Caco-2 (cell line): ENCODE measurements at regions not wholly inside any gene's neighbourhood (a gene's known extent, or its start where the extent isn't known, plus 50 kb on each side); places are given as distances from the start of the nearest gene placed in this dataset.
A peak's percentile ranks its signal among the peaks of the same experiment; 100 is the strongest.

Experiments
- BruUV-seq: library from RNA; stranded (reverse); fragments of 400-500 nt; replicated peaks from 2 replicates; lab custom pipeline; 2021; lab: Mats Ljungman, UMichigan
- CTCF ChIA-PET: fragments of 300-600 bp; sonication (Branson Sonifier 250); formaldehyde crosslinking; loops from one replicate; lab custom pipeline; 2022; ENCODE audit warnings: antibody characterized with exemption; lab: Charles Lee
- POLR2A ChIA-PET: fragments of 300-600 bp; sonication (Branson Sonifier 250); formaldehyde crosslinking; loops from one replicate; lab custom pipeline; 2022; ENCODE audit warnings: antibody characterized with exemption; lab: Charles Lee
- DNase-seq, 2 experiments: peaks; one replicate each; pipeline versions ENCODE4 v3.0.0 to v3.0.0-alpha.2; 2020 to 2022
- H3K27me3 ChIP-seq: replicated peaks from 2 replicates; pipeline ENCODE4 v1.6.0; 2011; ENCODE audit warnings: low read length; ENCODE audit not compliant: control insufficient read depth, insufficient read depth
- H3K36me3 ChIP-seq: 2 replicates; pipeline ENCODE4 v1.5.1; 2011; ENCODE audit warnings: low read length; ENCODE audit not compliant: control insufficient read depth, insufficient read depth
- H3K4me1 ChIP-seq: fragments of 250-450 bp; sonication (Bioruptor Pico); 2 replicates; pipeline ENCODE4 v1.5.1; 2020; ENCODE audit warnings: mild to moderate bottlenecking
- H3K4me3 ChIP-seq: 2 replicates; pipeline ENCODE4 v1.5.1; 2011; ENCODE audit warnings: low read depth, mild to moderate bottlenecking, control low read depth, low read length
- H3K9me3 ChIP-seq: fragments of 250-450 bp; sonication (Bioruptor Pico); 2 replicates; pipeline ENCODE4 v1.5.1; 2020; ENCODE audit warnings: mild to moderate bottlenecking, moderate library complexity
- H3K27ac Mint-ChIP-seq: one replicate; pipeline ENCODE4 v1.8.0; 2022; ENCODE audit warnings: mixed read lengths; ENCODE audit not compliant: unreplicated experiment
- H3K27me3 Mint-ChIP-seq: one replicate; pipeline ENCODE4 v1.8.0; 2022; ENCODE audit warnings: mixed read lengths; ENCODE audit not compliant: insufficient read depth, unreplicated experiment
- H3K36me3 Mint-ChIP-seq: one replicate; pipeline ENCODE4 v1.8.0; 2022; ENCODE audit warnings: mild to moderate bottlenecking, mixed read lengths; ENCODE audit not compliant: insufficient read depth, unreplicated experiment
- H3K4me1 Mint-ChIP-seq: one replicate; pipeline ENCODE4 v1.8.0; 2022; ENCODE audit warnings: low read depth, mixed read lengths; ENCODE audit not compliant: unreplicated experiment
- H3K4me3 Mint-ChIP-seq: one replicate; pipeline ENCODE4 v1.8.0; 2022; ENCODE audit warnings: mild to moderate bottlenecking, moderate library complexity, mixed read lengths; ENCODE audit not compliant: unreplicated experiment
- H3K9me3 Mint-ChIP-seq: one replicate; pipeline ENCODE4 v1.8.0; 2022; ENCODE audit warnings: mixed read lengths; ENCODE audit not compliant: unreplicated experiment
- intact Hi-C: fragments of 100-400 bp; cut with micrococcal nuclease; formaldehyde crosslinking; loops from one replicate; pipeline ENCODE4 v1.10.0; 2022; ENCODE audit not compliant: unreplicated experiment
- TF ChIP-seq, protein P1 (sequence below), 2 experiments: fragments of 200-600 bp in 1 of 2; IDR thresholded peaks; 1 replicate in 1 of 2; 2 replicates in 1 of 2; pipeline versions ENCODE4 v1.5.1 to v1.8.0; 2011 to 2022; ENCODE audit warnings: antibody characterized with exemption in 1 of 2, control low read depth in 1 of 2, inconsistent platforms in 1 of 2, low read depth in 1 of 2, low read length in 1 of 2, mild to moderate bottlenecking in 1 of 2, moderate library complexity in 1 of 2; ENCODE audit not compliant: insufficient read depth in 1 of 2, severe bottlenecking in 1 of 2, unreplicated experiment in 1 of 2

DNA sequence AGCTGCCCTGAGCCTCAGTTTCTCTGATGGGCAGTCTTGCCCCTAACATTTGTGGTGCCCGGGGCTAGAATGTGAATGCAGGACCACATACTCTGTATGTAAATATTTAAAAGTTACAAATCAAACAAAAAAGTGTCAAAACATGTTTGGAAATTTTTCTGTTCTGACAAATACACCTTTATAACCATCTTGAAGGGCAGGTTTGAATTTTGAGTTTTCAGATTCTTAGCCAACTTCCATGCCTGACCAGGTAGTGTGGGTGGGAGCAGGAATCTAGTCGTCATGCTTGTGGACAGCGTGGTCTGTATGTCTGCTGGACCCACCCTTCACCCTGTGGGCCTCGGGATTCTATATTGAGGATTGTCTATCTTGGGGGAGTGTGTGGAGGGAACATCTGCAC, 325.1 kb downstream of the SOX4 start:
- DNase-seq = no peak
- H3K4me1 Mint-ChIP-seq = peaks cover 13% of the 10 kb centered on the region
- H3K27me3 ChIP-seq = no peaks in the 10 kb centered on the region
- no peaks in the 10 kb centered on the region for H3K36me3 ChIP-seq
- H3K4me1 ChIP-seq = peaks cover 20% of the 10 kb centered on the region
- H3K4me3 ChIP-seq = no peak overlapping the region
- no peaks in the 10 kb centered on the region for H3K27me3 Mint-ChIP-seq
- H3K9me3 ChIP-seq = no peaks in the 10 kb centered on the region
- no TSS peak for BruUV-seq
- intact Hi-C loops = loop anchor here (1.0 to 5.0 kb wide), 2 partner anchors 33 to 91 kb away; no protein-coding TSS in a partner anchor
- CTCF ChIA-PET = no interaction called here
- peak overlapping the region; percentile 69 for H3K27ac Mint-ChIP-seq
- TF ChIP-seq, protein P1, sequence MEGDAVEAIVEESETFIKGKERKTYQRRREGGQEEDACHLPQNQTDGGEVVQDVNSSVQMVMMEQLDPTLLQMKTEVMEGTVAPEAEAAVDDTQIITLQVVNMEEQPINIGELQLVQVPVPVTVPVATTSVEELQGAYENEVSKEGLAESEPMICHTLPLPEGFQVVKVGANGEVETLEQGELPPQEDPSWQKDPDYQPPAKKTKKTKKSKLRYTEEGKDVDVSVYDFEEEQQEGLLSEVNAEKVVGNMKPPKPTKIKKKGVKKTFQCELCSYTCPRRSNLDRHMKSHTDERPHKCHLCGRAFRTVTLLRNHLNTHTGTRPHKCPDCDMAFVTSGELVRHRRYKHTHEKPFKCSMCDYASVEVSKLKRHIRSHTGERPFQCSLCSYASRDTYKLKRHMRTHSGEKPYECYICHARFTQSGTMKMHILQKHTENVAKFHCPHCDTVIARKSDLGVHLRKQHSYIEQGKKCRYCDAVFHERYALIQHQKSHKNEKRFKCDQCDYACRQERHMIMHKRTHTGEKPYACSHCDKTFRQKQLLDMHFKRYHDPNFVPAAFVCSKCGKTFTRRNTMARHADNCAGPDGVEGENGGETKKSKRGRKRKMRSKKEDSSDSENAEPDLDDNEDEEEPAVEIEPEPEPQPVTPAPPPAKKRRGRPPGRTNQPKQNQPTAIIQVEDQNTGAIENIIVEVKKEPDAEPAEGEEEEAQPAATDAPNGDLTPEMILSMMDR (IDR thresholded peaks at IDR 0.05; ENCODE audit: insufficient read depth in 1 of 2, low read depth in 1 of 2, low read length in 1 of 2, severe bottlenecking in 1 of 2, unreplicated experiment in 1 of 2) = no peak
- no peaks in the 10 kb centered on the region for H3K9me3 Mint-ChIP-seq
- POLR2A ChIA-PET = no interaction called here
- H3K4me3 Mint-ChIP-seq = no peak overlapping the region
- peaks cover 5% of the 10 kb centered on the region for H3K36me3 Mint-ChIP-seq

DNA sequence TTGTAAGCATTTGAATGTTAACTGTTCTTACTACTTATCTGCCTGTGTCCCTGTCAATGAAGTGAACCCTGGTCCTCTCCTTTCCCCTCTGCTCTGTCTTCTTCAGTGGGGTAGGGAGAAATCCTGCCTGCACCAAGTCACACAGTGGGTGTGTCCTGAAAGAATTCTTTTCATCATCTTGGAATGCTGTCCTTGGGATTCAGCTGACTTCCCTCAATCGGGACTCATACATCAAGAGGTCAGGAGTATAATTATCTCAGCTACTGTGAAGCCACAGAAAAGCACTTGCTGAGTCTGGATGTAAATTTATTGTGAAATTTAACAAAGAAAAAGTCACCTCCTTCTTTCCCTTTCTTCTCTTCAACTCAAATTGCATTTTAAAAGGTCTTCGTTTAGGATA, 328.5 kb downstream of the SOX4 start:
- TF ChIP-seq, protein P1 (IDR thresholded peaks at IDR 0.05; ENCODE audit: insufficient read depth in 1 of 2, low read depth in 1 of 2, low read length in 1 of 2, severe bottlenecking in 1 of 2, unreplicated experiment in 1 of 2) = no peak
- peaks cover 6% of the 10 kb centered on the region for H3K4me1 Mint-ChIP-seq
- intact Hi-C loops = no loop called here
- Histone ChIP-seq H3K36me3 (no peaks in the 10 kb centered on the region), H3K9me3 (no peaks in the 10 kb centered on the region), H3K4me1 (peaks cover 20% of the 10 kb centered on the region), H3K4me3 (no peak overlapping the region), H3K27me3 (no peaks in the 10 kb centered on the region)
- H3K27me3 Mint-ChIP-seq = no peaks in the 10 kb centered on the region
- peak; percentile 26 to 43 for DNase-seq
- CTCF ChIA-PET = no interaction called here
- H3K9me3 Mint-ChIP-seq = no peaks in the 10 kb centered on the region
- POLR2A ChIA-PET = no interaction called here
- peaks cover 5% of the 10 kb centered on the region for H3K36me3 Mint-ChIP-seq
- peak overlapping the region; percentile 81 for H3K27ac Mint-ChIP-seq
- no peak overlapping the region for H3K4me3 Mint-ChIP-seq
- BruUV-seq = no TSS peak

DNA sequence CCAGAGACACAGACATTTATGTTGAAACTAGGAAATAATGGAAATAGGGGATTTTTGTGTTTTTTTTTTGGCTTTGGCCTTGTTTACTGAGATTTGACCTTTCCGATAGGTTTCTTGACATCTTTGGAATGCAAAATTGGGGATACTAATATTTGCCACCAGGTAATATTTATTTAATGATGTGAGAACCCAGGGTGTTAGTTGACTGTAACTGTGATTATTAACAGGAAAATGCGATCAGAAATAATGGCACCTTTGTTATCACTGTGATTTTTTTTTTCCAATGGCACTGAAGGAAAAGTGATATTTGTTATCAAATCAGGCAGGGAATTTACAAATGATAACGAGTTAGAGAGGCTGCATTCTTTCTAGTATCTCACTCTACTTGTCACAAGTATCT, 330.5 kb downstream of the SOX4 start:
- TF ChIP-seq, protein P1 (IDR thresholded peaks at IDR 0.05; ENCODE audit: insufficient read depth in 1 of 2, low read depth in 1 of 2, low read length in 1 of 2, severe bottlenecking in 1 of 2, unreplicated experiment in 1 of 2) = no peak
- ChIA-PET CTCF (no interaction called here), POLR2A (no interaction called here)
- intact Hi-C loops = no loop called here
- no peaks in the 10 kb centered on the region for H3K36me3 Mint-ChIP-seq
- H3K4me1 Mint-ChIP-seq = no peaks in the 10 kb centered on the region
- H3K4me3 Mint-ChIP-seq = no peak overlapping the region
- no peaks in the 10 kb centered on the region for H3K9me3 Mint-ChIP-seq
- Histone ChIP-seq H3K36me3 (no peaks in the 10 kb centered on the region), H3K27me3 (no peaks in the 10 kb centered on the region), H3K4me1 (peaks cover 10% of the 10 kb centered on the region), H3K9me3 (no peaks in the 10 kb centered on the region), H3K4me3 (no peak overlapping the region)
- no peak for DNase-seq
- no TSS peak for BruUV-seq
- no peaks in the 10 kb centered on the region for H3K27me3 Mint-ChIP-seq
- H3K27ac Mint-ChIP-seq = no peak overlapping the region
